ENCODE measurements at regions not wholly inside any gene's neighbourhood (a gene's known extent, or its start where the extent isn't known, plus 50 kb on each side); places are given as distances from the start of the nearest gene placed in this dataset.

- no peak for TF ChIP-seq REST (IDR thresholded peaks at IDR 0.05; ENCODE audit: low read depth)
- no peak for TF ChIP-seq CEBPB (IDR thresholded peaks at IDR 0.05; ENCODE audit: low read depth)
These were observed 154.4 kb upstream of the CHD1 start (continued) for GRCh38 chr5:99083197-99083596.

GRCh38 chr5:99081711-99082110 is 152.9 kb upstream of the CHD1 start:
- no peaks in the 10 kb centered on the region for H3K27me3 ChIP-seq (ENCODE audit: insufficient read depth, low read length)

More at GRCh38 chr5:99081711-99082110, 152.9 kb upstream of the CHD1 start:
- Histone ChIP-seq H3K4me3 (replicated peaks in 1 of 2; ENCODE audit: low read depth in 1 of 2, low read length in 2 of 2) (no peak overlapping the region), H3K9ac (ENCODE audit: low read length) (no peak overlapping the region), H3K79me2 (ENCODE audit: insufficient read depth, low read length) (no peaks in the 10 kb centered on the region), H4K20me1 (ENCODE audit: insufficient read depth) (no peaks in the 10 kb centered on the region), H3K36me3 (ENCODE audit: control insufficient read depth in 1 of 2, insufficient read depth in 2 of 2, low read length in 2 of 2) (no peaks in the 10 kb centered on the region), H3K4me2 (ENCODE audit: low read length) (no peak overlapping the region), H3K9me2 (ENCODE audit: insufficient read depth) (no peaks in the 10 kb centered on the region), H3K9me3 (ENCODE audit: control insufficient read depth in 1 of 2, insufficient read depth in 1 of 2, low read depth in 1 of 2, low read length in 2 of 2) (no peaks in the 10 kb centered on the region), H3K4me1 (ENCODE audit: control insufficient read depth in 1 of 2, insufficient read depth in 2 of 2, low read length in 2 of 2) (no peaks in the 10 kb centered on the region), H3K27ac (ENCODE audit: low read depth, low read length) (no peak overlapping the region), H2AFZ (ENCODE audit: low read depth, low read length, poor library complexity, severe bottlenecking) (no peak overlapping the region)
- DNase-seq (ENCODE audit: low read depth, low spot score): no peak
- intact Hi-C loops (cut with micrococcal nuclease): no loop called here
- no peak for ATAC-seq
- BruUV-seq (replicated peaks): no TSS peak
- TF ChIP-seq REST (IDR thresholded peaks at IDR 0.05; ENCODE audit: low read depth): no peak
- TF ChIP-seq MAX (IDR thresholded peaks at IDR 0.05): no peak
- no peak for TF ChIP-seq FOSL1 (IDR thresholded peaks at IDR 0.05; ENCODE audit: low read depth)
- no peak for TF ChIP-seq EGR1 (IDR thresholded peaks at IDR 0.05; ENCODE audit: low read depth)
- TF ChIP-seq CTCF (IDR thresholded peaks at IDR 0.05 in 2 of 3, conservative IDR thresholded peaks at IDR 0.05 in 1 of 3; ENCODE audit: borderline replicate concordance in 1 of 3, insufficient read depth in 1 of 3, low read depth in 2 of 3, low read length in 2 of 3): no peak
- TF ChIP-seq CBX3 (IDR thresholded peaks at IDR 0.05; ENCODE audit: low read depth): no peak
- TF ChIP-seq ZFX (IDR thresholded peaks at IDR 0.05): no peak
- no peak for TF ChIP-seq TCF7L2 (IDR thresholded peaks at IDR 0.05; ENCODE audit: borderline replicate concordance, extremely low read depth, insufficient read depth, insufficient read length)
- TF ChIP-seq POLR2A (IDR thresholded peaks at IDR 0.05; ENCODE audit: borderline replicate concordance, extremely low read depth, insufficient read depth, insufficient read length): no peak
- TF ChIP-seq EZH2 (IDR thresholded peaks at IDR 0.05): no peak
- CTCF ChIA-PET: no interaction called here
- RAD21 ChIA-PET (ENCODE audit: low non-redundant PET in 1 of 2, low total read pairs in 2 of 2, uncharacterized antibody in 2 of 2, unreplicated experiment in 2 of 2): no interaction called here
- POLR2A ChIA-PET: no interaction called here
